ENCODE measurements at regions not wholly inside any gene's neighbourhood (a gene's known extent, or its start where the extent isn't known, plus 50 kb on each side); places are given as distances from the start of the nearest gene placed in this dataset.

DNA sequence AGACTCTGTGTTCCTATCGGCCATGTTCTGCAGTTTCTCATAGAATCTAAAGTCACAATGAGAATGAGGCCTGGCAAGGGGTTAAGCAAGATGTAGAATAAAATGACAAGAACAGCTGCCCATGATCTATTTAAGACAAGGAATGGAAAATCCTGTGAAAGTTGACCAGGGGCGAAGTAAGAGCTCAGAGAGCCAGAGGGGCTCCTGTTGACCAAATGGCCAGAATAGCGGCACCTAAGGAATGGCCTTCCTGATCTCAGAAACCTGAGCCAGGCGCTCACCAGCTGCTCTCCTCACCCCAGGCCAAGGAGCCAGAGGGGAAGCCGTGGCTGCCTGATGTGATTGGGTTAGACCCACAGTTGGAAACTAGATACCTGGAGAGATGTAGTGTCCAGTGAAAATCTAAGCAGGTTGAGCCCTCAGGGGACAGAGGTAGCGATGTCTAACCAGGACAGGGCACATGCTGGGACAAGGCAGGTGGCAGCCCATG, 106.1 kb upstream of the NDN start:
- WGBS (ENCODE audit: extremely low coverage, insufficient read length, low lambda C conversion rate) = no CpG with 5 or more reads among the region's 6 CpGs
- Histone ChIP-seq H3K4ac (ENCODE audit: low read depth, low read length) (no peak overlapping the region), H2BK20ac (ENCODE audit: low read depth, low read length, poor library complexity, severe bottlenecking) (no peak overlapping the region), H3K79me2 (ENCODE audit: insufficient read depth, low read length) (no peaks in the 10 kb centered on the region), H2BK120ac (ENCODE audit: low read depth, low read length, poor library complexity, severe bottlenecking) (no peak overlapping the region), H3K56ac (ENCODE audit: insufficient read length, low read depth, low read length) (no peak overlapping the region), H2AFZ (ENCODE audit: low read length) (no peak overlapping the region), H3K4me1 (ENCODE audit: insufficient read depth, low read length) (no peaks in the 10 kb centered on the region), H3K23ac (ENCODE audit: insufficient read length, low read depth, low read length) (no peak overlapping the region), H2BK15ac (ENCODE audit: low read depth, low read length) (no peak overlapping the region), H2BK12ac (ENCODE audit: insufficient read length, low read depth, low read length) (no peak overlapping the region), H3K9ac (ENCODE audit: extremely low read depth, insufficient read length, low read length) (no peak overlapping the region), H2AK5ac (ENCODE audit: insufficient read length, low read length) (no peak overlapping the region), H4K20me1 (ENCODE audit: control insufficient read depth, insufficient read depth, insufficient read length) (no peaks in the 10 kb centered on the region), H3K23me2 (ENCODE audit: insufficient read length, low read depth, low read length, poor library complexity, severe bottlenecking) (no peaks in the 10 kb centered on the region), H4K5ac (ENCODE audit: insufficient read length, low read depth, low read length) (no peak overlapping the region), H2BK5ac (ENCODE audit: insufficient read length, low read length) (no peak overlapping the region), H3K27me3 (ENCODE audit: insufficient read depth, low read length) (no peaks in the 10 kb centered on the region), H3K14ac (ENCODE audit: insufficient read depth, low read length) (no peak overlapping the region), H4K8ac (replicated peaks; ENCODE audit: insufficient read length, low read depth, low read length) (no peak overlapping the region), H3K79me1 (ENCODE audit: insufficient read depth, low read depth, low read length, poor library complexity, severe bottlenecking) (no peaks in the 10 kb centered on the region), H3K4me2 (ENCODE audit: insufficient read depth, insufficient read length, low read length) (no peak overlapping the region), H3K9me3 (ENCODE audit: control insufficient read depth, low read depth, low read length) (peaks cover 36% of the 10 kb centered on the region), H3K18ac (ENCODE audit: insufficient read length, low read depth, low read length) (no peak overlapping the region), H4K91ac (ENCODE audit: insufficient read length, low read depth, low read length) (no peak overlapping the region), H3T11ph (ENCODE audit: low read length) (no peak overlapping the region), H3K27ac (ENCODE audit: insufficient read length, low read depth, low read length) (no peak overlapping the region)
- H3K4me1 Mint-ChIP-seq = 0 out of 4 replicates have a peak, but pooled peaks cover 0 to 2% of the 10 kb centered on the region in 2 experiments
- peaks cover 77 to 80% of the 10 kb centered on the region in 2 experiments for H3K9me3 Mint-ChIP-seq
- H3K36me3 Mint-ChIP-seq (ENCODE audit: insufficient read depth in 1 of 3, low read depth in 3 of 3) = peaks cover 0 to 5% (median 2%) of the 10 kb centered on the region in 3 experiments; a peak in 3 of 7 replicates
- no peak for DNase-seq
- TF ChIP-seq, protein P1, sequence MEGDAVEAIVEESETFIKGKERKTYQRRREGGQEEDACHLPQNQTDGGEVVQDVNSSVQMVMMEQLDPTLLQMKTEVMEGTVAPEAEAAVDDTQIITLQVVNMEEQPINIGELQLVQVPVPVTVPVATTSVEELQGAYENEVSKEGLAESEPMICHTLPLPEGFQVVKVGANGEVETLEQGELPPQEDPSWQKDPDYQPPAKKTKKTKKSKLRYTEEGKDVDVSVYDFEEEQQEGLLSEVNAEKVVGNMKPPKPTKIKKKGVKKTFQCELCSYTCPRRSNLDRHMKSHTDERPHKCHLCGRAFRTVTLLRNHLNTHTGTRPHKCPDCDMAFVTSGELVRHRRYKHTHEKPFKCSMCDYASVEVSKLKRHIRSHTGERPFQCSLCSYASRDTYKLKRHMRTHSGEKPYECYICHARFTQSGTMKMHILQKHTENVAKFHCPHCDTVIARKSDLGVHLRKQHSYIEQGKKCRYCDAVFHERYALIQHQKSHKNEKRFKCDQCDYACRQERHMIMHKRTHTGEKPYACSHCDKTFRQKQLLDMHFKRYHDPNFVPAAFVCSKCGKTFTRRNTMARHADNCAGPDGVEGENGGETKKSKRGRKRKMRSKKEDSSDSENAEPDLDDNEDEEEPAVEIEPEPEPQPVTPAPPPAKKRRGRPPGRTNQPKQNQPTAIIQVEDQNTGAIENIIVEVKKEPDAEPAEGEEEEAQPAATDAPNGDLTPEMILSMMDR (conservative IDR thresholded peaks at IDR 0.05) = no peak
- no peak overlapping the region; a peak in 1 of 5 replicates for H3K4me3 Mint-ChIP-seq
- H3K27ac Mint-ChIP-seq = no peak overlapping the region
- no peaks in the 10 kb centered on the region; the same call in 1 of the 2 replicates for H3K27me3 Mint-ChIP-seq (ENCODE audit: low read depth)
